IPS-18a (cell line): ENCODE measurements at regions not wholly inside any gene's neighbourhood (a gene's known extent, or its start where the extent isn't known, plus 50 kb on each side); places are given as distances from the start of the nearest gene placed in this dataset.

Source experiments
- H3K27ac ChIP-seq: one replicate; pipeline ENCODE4 v1.5.1; 2013; ENCODE audit warnings: low read length
- H3K27me3 ChIP-seq: one replicate; pipeline ENCODE4 v1.6.1; 2013; ENCODE audit warnings: mild to moderate bottlenecking, low read length; ENCODE audit not compliant: control insufficient read depth, insufficient read depth
- H3K36me3 ChIP-seq: one replicate; pipeline ENCODE4 v1.6.1; 2013; ENCODE audit warnings: low read depth, low read length; ENCODE audit not compliant: control insufficient read depth
- H3K4me1 ChIP-seq: one replicate; pipeline ENCODE4 v1.6.1; 2013; ENCODE audit warnings: low read depth, low read length; ENCODE audit not compliant: control insufficient read depth
- H3K4me3 ChIP-seq: one replicate; pipeline ENCODE4 v1.5.1; 2013; ENCODE audit warnings: low read length
- H3K9ac ChIP-seq: one replicate; pipeline ENCODE4 v1.6.1; 2013; ENCODE audit warnings: mild to moderate bottlenecking, low read length, moderate library complexity
- H3K9me3 ChIP-seq: one replicate; pipeline ENCODE4 v1.6.1; 2013; ENCODE audit warnings: low read depth, low read length; ENCODE audit not compliant: control insufficient read depth

GRCh38 chr11:87871056-87871455, 304.2 kb downstream of the RAB38 start:
- Histone ChIP-seq H3K27me3 (no peaks in the 10 kb centered on the region), H3K27ac (no peak overlapping the region), H3K36me3 (no peaks in the 10 kb centered on the region), H3K4me3 (no peak overlapping the region), H3K4me1 (no peaks in the 10 kb centered on the region), H3K9ac (no peak overlapping the region), H3K9me3 (no peaks in the 10 kb centered on the region)

GRCh38 chr11:87870086-87870485, 305.2 kb downstream of the RAB38 start:
- H3K36me3 ChIP-seq = no peaks in the 10 kb centered on the region
- H3K9me3 ChIP-seq = no peaks in the 10 kb centered on the region
- no peak overlapping the region for H3K4me3 ChIP-seq
- H3K9ac ChIP-seq = no peak overlapping the region
- H3K27ac ChIP-seq = no peak overlapping the region
- no peaks in the 10 kb centered on the region for H3K27me3 ChIP-seq
- H3K4me1 ChIP-seq = no peaks in the 10 kb centered on the region

- Histone ChIP-seq H3K9ac (no peak overlapping the region), H3K4me3 (no peak overlapping the region), H3K4me1 (no peaks in the 10 kb centered on the region), H3K27ac (no peak overlapping the region), H3K27me3 (no peaks in the 10 kb centered on the region), H3K9me3 (no peaks in the 10 kb centered on the region), H3K36me3 (no peaks in the 10 kb centered on the region)
Measured at GRCh38 chr11:87866951-87867350, 308.3 kb downstream of the RAB38 start.

- H3K9ac ChIP-seq = no peak overlapping the region
- H3K4me3 ChIP-seq = no peak overlapping the region
- no peaks in the 10 kb centered on the region for H3K36me3 ChIP-seq
- no peak overlapping the region for H3K27ac ChIP-seq
- H3K4me1 ChIP-seq = no peaks in the 10 kb centered on the region
- H3K27me3 ChIP-seq = no peaks in the 10 kb centered on the region
- no peaks in the 10 kb centered on the region for H3K9me3 ChIP-seq
Measured at GRCh38 chr11:87861030-87861429, 314.2 kb downstream of the RAB38 start.

- Histone ChIP-seq H3K4me1 (no peaks in the 10 kb centered on the region), H3K36me3 (no peaks in the 10 kb centered on the region), H3K27me3 (no peaks in the 10 kb centered on the region), H3K9ac (no peak overlapping the region), H3K4me3 (no peak overlapping the region), H3K9me3 (no peaks in the 10 kb centered on the region), H3K27ac (no peak overlapping the region)
Measured at GRCh38 chr11:87859636-87860035, 315.6 kb downstream of the RAB38 start.

DNA sequence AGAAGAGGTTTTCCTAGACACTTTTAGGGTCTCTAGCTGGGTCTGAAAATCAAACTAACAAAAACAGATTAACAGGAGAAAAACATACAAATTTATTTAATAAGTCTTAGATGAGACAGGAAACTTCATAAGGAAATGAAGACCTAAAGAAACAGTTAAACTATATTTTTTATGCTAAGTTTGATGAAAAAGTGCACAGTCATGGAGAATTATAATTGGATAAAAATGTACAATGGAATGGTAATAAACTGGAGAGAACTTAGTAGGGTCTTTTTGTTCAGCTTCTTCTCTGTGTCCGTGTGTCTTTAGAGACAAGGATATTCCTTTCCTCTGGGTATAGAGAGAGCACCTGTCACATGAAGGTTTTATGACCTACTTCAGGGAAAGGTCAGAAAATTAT, 323.4 kb downstream of the RAB38 start:
- no peak overlapping the region for H3K4me3 ChIP-seq
- H3K4me1 ChIP-seq = no peaks in the 10 kb centered on the region
- no peak overlapping the region for H3K27ac ChIP-seq
- H3K9ac ChIP-seq = no peak overlapping the region
- no peaks in the 10 kb centered on the region for H3K27me3 ChIP-seq
- no peaks in the 10 kb centered on the region for H3K9me3 ChIP-seq
- no peaks in the 10 kb centered on the region for H3K36me3 ChIP-seq

GRCh38 chr11:87851234-87851633, 324.0 kb downstream of the RAB38 start:
- H3K4me3 ChIP-seq = no peak overlapping the region
- no peak overlapping the region for H3K27ac ChIP-seq
- no peaks in the 10 kb centered on the region for H3K36me3 ChIP-seq
- no peaks in the 10 kb centered on the region for H3K9me3 ChIP-seq
- no peaks in the 10 kb centered on the region for H3K27me3 ChIP-seq
- H3K9ac ChIP-seq = no peak overlapping the region
- H3K4me1 ChIP-seq = no peaks in the 10 kb centered on the region

GRCh38 chr11:87849216-87849615, 326.0 kb downstream of the RAB38 start:
- no peaks in the 10 kb centered on the region for H3K27me3 ChIP-seq
- no peak overlapping the region for H3K27ac ChIP-seq
- no peaks in the 10 kb centered on the region for H3K4me1 ChIP-seq
- H3K36me3 ChIP-seq = no peaks in the 10 kb centered on the region
- no peak overlapping the region for H3K4me3 ChIP-seq
- no peak overlapping the region for H3K9ac ChIP-seq
- no peaks in the 10 kb centered on the region for H3K9me3 ChIP-seq

DNA sequence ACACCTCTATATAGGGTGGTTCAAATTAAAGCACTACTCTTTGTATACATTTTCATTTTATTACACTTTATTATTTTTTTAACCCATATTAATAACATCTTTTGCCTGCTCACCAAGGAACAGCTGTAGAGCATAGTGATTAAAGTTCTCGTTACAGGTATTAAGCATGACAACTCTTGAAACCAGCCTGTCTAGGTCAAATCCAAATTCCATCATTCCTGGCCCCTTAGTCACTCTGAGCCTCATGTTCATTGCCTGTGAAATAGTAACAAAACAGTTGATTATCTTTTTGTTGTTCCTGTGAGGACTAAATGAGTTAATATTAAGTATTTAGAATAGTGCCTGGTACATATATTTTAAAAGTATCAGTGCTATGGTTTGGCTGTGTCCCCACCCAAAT, 334.5 kb downstream of the RAB38 start:
- Histone ChIP-seq H3K4me1 (no peaks in the 10 kb centered on the region), H3K27ac (no peak overlapping the region), H3K9ac (no peak overlapping the region), H3K27me3 (no peaks in the 10 kb centered on the region), H3K4me3 (no peak overlapping the region), H3K9me3 (no peaks in the 10 kb centered on the region), H3K36me3 (no peaks in the 10 kb centered on the region)

GRCh38 chr11:87832211-87832610, 343.0 kb downstream of the RAB38 start:
- Histone ChIP-seq H3K4me1 (no peaks in the 10 kb centered on the region), H3K9ac (no peak overlapping the region), H3K36me3 (no peaks in the 10 kb centered on the region), H3K4me3 (no peak overlapping the region), H3K27me3 (no peaks in the 10 kb centered on the region), H3K9me3 (no peaks in the 10 kb centered on the region), H3K27ac (no peak overlapping the region)

GRCh38 chr11:87820011-87820410, 355.2 kb downstream of the RAB38 start:
- Histone ChIP-seq H3K4me1 (no peaks in the 10 kb centered on the region), H3K27me3 (no peaks in the 10 kb centered on the region), H3K27ac (no peak overlapping the region), H3K4me3 (no peak overlapping the region), H3K9me3 (no peaks in the 10 kb centered on the region), H3K36me3 (no peaks in the 10 kb centered on the region), H3K9ac (no peak overlapping the region)

DNA sequence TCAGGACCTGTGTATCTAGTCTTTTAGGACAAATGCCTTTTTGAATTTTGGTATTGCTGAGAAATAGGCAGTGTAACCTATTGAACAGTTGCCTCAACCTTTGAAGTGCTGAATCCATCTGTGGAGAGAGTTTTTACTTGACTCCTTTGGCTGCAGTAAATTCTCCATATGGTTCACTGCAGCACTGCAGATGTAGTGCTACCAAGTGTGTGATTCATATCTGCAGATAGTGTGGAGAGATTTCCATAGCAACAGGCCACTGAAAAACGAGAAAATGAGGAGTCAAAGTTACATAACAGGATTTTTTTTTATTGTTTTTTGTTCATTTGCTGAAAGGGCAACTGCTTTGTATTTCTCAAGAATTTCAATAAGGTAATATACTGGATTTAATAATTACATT, 356.1 kb downstream of the RAB38 start:
- Histone ChIP-seq H3K9ac (no peak overlapping the region), H3K36me3 (no peaks in the 10 kb centered on the region), H3K4me1 (no peaks in the 10 kb centered on the region), H3K27me3 (no peaks in the 10 kb centered on the region), H3K4me3 (no peak overlapping the region), H3K9me3 (no peaks in the 10 kb centered on the region), H3K27ac (no peak overlapping the region)
